ENCODE measurements at regions not wholly inside any gene's neighbourhood (a gene's known extent, or its start where the extent isn't known, plus 50 kb on each side); places are given as distances from the start of the nearest gene placed in this dataset.
"Not testable (repeated sequence)": the region's sequence is repeated elsewhere in the genome, so short reads cannot be mapped to it uniquely, and the experiment has no call there.

- DNase-seq (ENCODE audit: low read depth in 2 of 3, low spot score in 2 of 3), result no peak
These were observed 132.9 kb upstream of the FAM3C start for GRCh38 chr7:121529003-121529402.

GRCh38 chr7:121526210-121526609 is 130.1 kb upstream of the FAM3C start:
- not testable (repeated sequence) for DNase-seq (ENCODE audit: low read depth in 2 of 3, low spot score in 2 of 3)

GRCh38 chr7:121525155-121525819 is 129.2 kb upstream of the FAM3C start:
- DNase-seq (ENCODE audit: low read depth in 2 of 3, low spot score in 2 of 3), result no peak

- DNase-seq (ENCODE audit: low read depth in 2 of 3, low spot score in 2 of 3), result no peak
These were observed 125.7 kb upstream of the FAM3C start for GRCh38 chr7:121521711-121522400.

- no peak for DNase-seq (ENCODE audit: low read depth in 2 of 3, low spot score in 2 of 3)
These were observed 124.8 kb upstream of the FAM3C start for GRCh38 chr7:121520911-121521310.

- DNase-seq (ENCODE audit: low read depth in 2 of 3, low spot score in 2 of 3), result no peak
These were observed 123.7 kb upstream of the FAM3C start for GRCh38 chr7:121519548-121520521.

- no peak for DNase-seq (ENCODE audit: low read depth in 2 of 3, low spot score in 2 of 3)
These were observed 121.5 kb upstream of the FAM3C start for GRCh38 chr7:121517591-121517990.

GRCh38 chr7:121516821-121517220 is 120.7 kb upstream of the FAM3C start:
- DNase-seq (ENCODE audit: low read depth in 2 of 3, low spot score in 2 of 3), result no peak

GRCh38 chr7:121515630-121516401 is 119.7 kb upstream of the FAM3C start:
- no peak for DNase-seq (ENCODE audit: low read depth in 2 of 3, low spot score in 2 of 3)

- no peak for DNase-seq (ENCODE audit: low read depth in 2 of 3, low spot score in 2 of 3)
These were observed 119.1 kb upstream of the FAM3C start for GRCh38 chr7:121515229-121515628.

GRCh38 chr7:121513105-121513504 is 117.0 kb upstream of the FAM3C start:
- no peak for DNase-seq (ENCODE audit: low read depth in 2 of 3, low spot score in 2 of 3)

GRCh38 chr7:121510858-121511482 is 114.9 kb upstream of the FAM3C start:
- no peak for DNase-seq (ENCODE audit: low read depth in 2 of 3, low spot score in 2 of 3)

- no peak for DNase-seq (ENCODE audit: low read depth in 2 of 3, low spot score in 2 of 3)
These were observed 114.2 kb upstream of the FAM3C start for GRCh38 chr7:121510302-121510701.

- DNase-seq (ENCODE audit: low read depth in 2 of 3, low spot score in 2 of 3), result no peak
These were observed 109.6 kb upstream of the FAM3C start for GRCh38 chr7:121505540-121506182.

- no peak for DNase-seq (ENCODE audit: low read depth in 2 of 3, low spot score in 2 of 3)
These were observed 108.9 kb upstream of the FAM3C start for GRCh38 chr7:121505021-121505420.

- DNase-seq (ENCODE audit: low read depth in 2 of 3, low spot score in 2 of 3), result no peak
These were observed 108.4 kb upstream of the FAM3C start for GRCh38 chr7:121504482-121504881.

GRCh38 chr7:121503730-121504129 is 107.6 kb upstream of the FAM3C start:
- DNase-seq (ENCODE audit: low read depth in 2 of 3, low spot score in 2 of 3), result no peak

- no peak for DNase-seq (ENCODE audit: low read depth in 2 of 3, low spot score in 2 of 3)
These were observed 106.9 kb upstream of the FAM3C start for GRCh38 chr7:121503039-121503438.

GRCh38 chr7:121501566-121501965 is 105.5 kb upstream of the FAM3C start:
- DNase-seq (ENCODE audit: low read depth in 2 of 3, low spot score in 2 of 3), result no peak

All from activated CD8-positive, alpha-beta memory T cell treated with anti-CD3 and anti-CD28 coated beads for 48 hours (primary cell).